Endothelial cell of umbilical vein (primary cell): ENCODE measurements at regions not wholly inside any gene's neighbourhood (a gene's known extent, or its start where the extent isn't known, plus 50 kb on each side); places are given as distances from the start of the nearest gene placed in this dataset.

Source experiments
- CTCF ChIP-seq, 2 donors: IDR thresholded peaks; 1 replicate in 1 of 2; 2 replicates in 1 of 2; pipeline ENCODE4 v1.5.1; 2011; ENCODE audit warnings: low read length in 2 of 2, mild to moderate bottlenecking in 2 of 2, moderate library complexity in 2 of 2, control low read depth in 1 of 2, inconsistent platforms in 1 of 2, low read depth in 1 of 2; ENCODE audit not compliant: insufficient read depth in 1 of 2; ENCODE audit errors: extremely low read depth in 1 of 2
- EZH2 ChIP-seq: IDR thresholded peaks from 2 replicates; pipeline ENCODE4 v1.6.1; 2012; ENCODE audit warnings: borderline replicate concordance, low read depth, mild to moderate bottlenecking, moderate library complexity, low read length, inconsistent platforms; ENCODE audit not compliant: severe bottlenecking
- FOS ChIP-seq: IDR thresholded peaks from 2 replicates; pipeline ENCODE4 v1.6.1; 2011; ENCODE audit warnings: mild to moderate bottlenecking, low read length, moderate library complexity, borderline replicate concordance; ENCODE audit not compliant: insufficient read depth
- POLR2A ChIP-seq: IDR thresholded peaks from 2 replicates; pipeline ENCODE4 v1.6.1; 2012; ENCODE audit warnings: low read depth, mild to moderate bottlenecking, control low read depth, low read length

DNA sequence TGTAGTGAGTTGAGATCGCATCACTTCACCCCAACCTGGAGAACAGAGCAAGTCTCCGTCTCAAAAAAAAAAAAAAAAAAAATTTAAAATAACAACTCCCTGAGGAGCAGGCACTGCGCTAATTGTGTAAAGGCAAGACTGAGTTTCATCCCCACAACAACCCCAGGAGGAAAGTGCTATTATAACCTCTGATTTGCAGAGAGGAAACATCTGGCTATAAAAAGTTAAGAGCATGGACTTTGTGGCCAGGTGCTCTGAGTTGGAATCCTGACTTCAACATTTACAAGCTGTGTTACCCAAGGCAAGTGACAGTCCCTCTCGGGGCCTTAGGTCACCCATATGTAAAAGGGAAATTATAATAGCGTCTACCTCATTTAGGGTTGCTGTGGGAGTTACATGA is 76.0 kb upstream of the MYL2 start:
- no peak for TF ChIP-seq POLR2A
- no peak for TF ChIP-seq CTCF (IDR thresholded peaks at IDR 0.05; ENCODE audit: extremely low read depth in 1 of 2, insufficient read depth in 1 of 2, low read depth in 1 of 2, low read length in 2 of 2)
- TF ChIP-seq EZH2: no peak
- no peak for TF ChIP-seq FOS
